ENCODE measurements at regions not wholly inside any gene's neighbourhood (a gene's known extent, or its start where the extent isn't known, plus 50 kb on each side); places are given as distances from the start of the nearest gene placed in this dataset.

GRCh38 chr3:159482241-159482993 lies 506.2 kb upstream of the IL12A start:
- H3K4me3 ChIP-seq (ENCODE audit: low read depth, low read length): no peak overlapping the region
- DNase-seq (ENCODE audit: low read depth): no peak
- TF ChIP-seq CTCF (IDR thresholded peaks at IDR 0.05; ENCODE audit: low read depth, low read length, missing control alignments): no peak

- DNase-seq (ENCODE audit: low read depth): no peak
- no peak for TF ChIP-seq CTCF (IDR thresholded peaks at IDR 0.05; ENCODE audit: low read depth, low read length, missing control alignments)
Measured at GRCh38 chr3:159482994-159483367, 505.7 kb upstream of the IL12A start.

GRCh38 chr3:159486580-159486979 lies 502.1 kb upstream of the IL12A start:
- no peak overlapping the region for H3K4me3 ChIP-seq (ENCODE audit: low read depth, low read length)
- no peak for DNase-seq (ENCODE audit: low read depth)
- TF ChIP-seq CTCF (IDR thresholded peaks at IDR 0.05; ENCODE audit: low read depth, low read length, missing control alignments): peak; percentile 66

More at GRCh38 chr3:159482994-159483367, 505.7 kb upstream of the IL12A start:
- no peak overlapping the region for H3K4me3 ChIP-seq (ENCODE audit: low read depth, low read length)

GRCh38 chr3:159487304-159487703 lies 501.3 kb upstream of the IL12A start:
- no peak overlapping the region for H3K4me3 ChIP-seq (ENCODE audit: low read depth, low read length)
- DNase-seq (ENCODE audit: low read depth): no peak
- TF ChIP-seq CTCF (IDR thresholded peaks at IDR 0.05; ENCODE audit: low read depth, low read length, missing control alignments): no peak

GRCh38 chr3:159488602-159489001 lies 500.0 kb upstream of the IL12A start:
- no peak for DNase-seq (ENCODE audit: low read depth)
- H3K4me3 ChIP-seq (ENCODE audit: low read depth, low read length): no peak overlapping the region
- TF ChIP-seq CTCF (IDR thresholded peaks at IDR 0.05; ENCODE audit: low read depth, low read length, missing control alignments): no peak

GRCh38 chr3:159497361-159497760 lies 491.3 kb upstream of the IL12A start:
- no peak overlapping the region for H3K4me3 ChIP-seq (ENCODE audit: low read depth, low read length)
- no peak for TF ChIP-seq CTCF (IDR thresholded peaks at IDR 0.05; ENCODE audit: low read depth, low read length, missing control alignments)
- DNase-seq (ENCODE audit: low read depth): no peak

Measured in GM12864 (cell line).